HEK293 (cell line): ENCODE measurements at regions not wholly inside any gene's neighbourhood (a gene's known extent, or its start where the extent isn't known, plus 50 kb on each side); places are given as distances from the start of the nearest gene placed in this dataset.
A peak's percentile ranks its signal among the peaks of the same experiment; 100 is the strongest.

Experiments
- CTCF ChIA-PET: fragments of 350-600 bp; formaldehyde crosslinking; extraction: SDS; loops from one replicate; lab custom pipeline; 2021; ENCODE audit warnings: antibody characterized with exemption; lab: Yijun Ruan, JAX
- POLR2A ChIA-PET: fragments of 300-600 bp; formaldehyde crosslinking; extraction: SDS; loops from one replicate; lab custom pipeline; 2020; ENCODE audit warnings: antibody characterized with exemption, inconsistent platforms; lab: Yijun Ruan, JAX
- H3K27ac ChIP-seq: fragments of 200-500 bp; sonication (Bioruptor generic); 2 replicates; pipeline ENCODE4 v1.5.1; 2014; ENCODE audit warnings: low read depth, low read length, control low read depth, inconsistent platforms; ENCODE audit errors: extremely low read depth
- H3K36me3 ChIP-seq, 2 experiments: fragments of 200-500 bp in 1 of 2; sonication (Bioruptor generic) in 1 of 2; 1 replicate in 1 of 2; 2 replicates in 1 of 2; pipeline ENCODE4 v1.5.1; 2014 to 2017; ENCODE audit warnings: inconsistent platforms in 2 of 2, low read length in 2 of 2; ENCODE audit not compliant: control insufficient read depth in 2 of 2, insufficient read depth in 1 of 2
- H3K4me1 ChIP-seq: fragments of 200-500 bp; sonication (Bioruptor generic); 2 replicates; pipeline ENCODE4 v1.5.1; 2014; ENCODE audit warnings: mild to moderate bottlenecking, low read length, inconsistent platforms; ENCODE audit not compliant: control insufficient read depth, insufficient read depth
- H3K4me3 ChIP-seq: 2 replicates; pipeline ENCODE4 v1.5.1; 2011; ENCODE audit warnings: low read depth, mild to moderate bottlenecking, control low read depth, low read length, moderate library complexity
- H3K9me3 ChIP-seq: fragments of 200-500 bp; sonication (Bioruptor generic); 2 replicates; pipeline ENCODE4 v1.5.1; 2014; ENCODE audit warnings: low read depth, low read length, inconsistent platforms; ENCODE audit not compliant: control insufficient read depth, insufficient read depth
- EGR2 ChIP-seq: fragments of 450-650 bp; formaldehyde crosslinking; IDR thresholded peaks from 2 replicates; pipeline ENCODE4 v1.5.1; 2016; ENCODE audit warnings: low read depth, missing biosample characterization, missing genetic modification characterization
- GFI1B ChIP-seq: fragments of 450-650 bp; formaldehyde crosslinking; IDR thresholded peaks from 2 replicates; pipeline ENCODE4 v1.5.1; 2016; ENCODE audit warnings: missing biosample characterization, missing genetic modification characterization
- SALL2 ChIP-seq: fragments of 450-650 bp; formaldehyde crosslinking; IDR thresholded peaks from 2 replicates; pipeline ENCODE4 v1.5.0; 2017; ENCODE audit warnings: missing biosample characterization, mild to moderate bottlenecking, missing genetic modification characterization, borderline replicate concordance
- SETDB1 ChIP-seq: IDR thresholded peaks from one replicate; pipeline ENCODE4 v1.6.1; 2017; ENCODE audit warnings: mild to moderate bottlenecking, low read length, moderate library complexity, mixed read lengths; ENCODE audit not compliant: insufficient read length
- YY2 ChIP-seq: fragments of 450-650 bp; formaldehyde crosslinking; IDR thresholded peaks from 2 replicates; pipeline ENCODE4 v1.5.1; 2016; ENCODE audit warnings: missing biosample characterization, missing genetic modification characterization
- ZBTB20 ChIP-seq: fragments of 450-650 bp; formaldehyde crosslinking; IDR thresholded peaks from 2 replicates; pipeline ENCODE4 v1.5.1; 2016; ENCODE audit warnings: missing biosample characterization, missing genetic modification characterization
- ZBTB48 ChIP-seq: fragments of 450-650 bp; formaldehyde crosslinking; IDR thresholded peaks from 2 replicates; pipeline ENCODE4 v1.5.1; 2016; ENCODE audit warnings: missing biosample characterization, missing genetic modification characterization
- ZBTB49 ChIP-seq: fragments of 450-650 bp; formaldehyde crosslinking; IDR thresholded peaks from 2 replicates; pipeline ENCODE4 v1.5.1; 2016; ENCODE audit warnings: missing biosample characterization, missing genetic modification characterization, low read depth
- ZFP69B ChIP-seq: fragments of 450-650 bp; formaldehyde crosslinking; IDR thresholded peaks from 2 replicates; pipeline ENCODE4 v1.5.1; 2016; ENCODE audit warnings: missing biosample characterization, missing genetic modification characterization
- ZNF121 ChIP-seq: fragments of 450-650 bp; formaldehyde crosslinking; IDR thresholded peaks from 2 replicates; pipeline ENCODE4 v1.5.1; 2016; ENCODE audit warnings: missing biosample characterization, missing genetic modification characterization
- ZNF223 ChIP-seq: fragments of 450-650 bp; formaldehyde crosslinking; IDR thresholded peaks from 2 replicates; pipeline ENCODE4 v1.5.1; 2016; ENCODE audit warnings: missing biosample characterization, missing genetic modification characterization
- ZNF24 ChIP-seq: fragments of 450-650 bp; formaldehyde crosslinking; IDR thresholded peaks from 2 replicates; pipeline ENCODE4 v1.5.1; 2016; ENCODE audit warnings: missing biosample characterization, missing genetic modification characterization
- ZNF362 ChIP-seq: fragments of 450-650 bp; formaldehyde crosslinking; IDR thresholded peaks from 2 replicates; pipeline ENCODE4 v1.5.1; 2016; ENCODE audit warnings: missing biosample characterization, missing genetic modification characterization
- ZNF394 ChIP-seq: fragments of 450-650 bp; formaldehyde crosslinking; IDR thresholded peaks from 2 replicates; pipeline ENCODE4 v1.5.1; 2016; ENCODE audit warnings: missing biosample characterization, missing genetic modification characterization, mild to moderate bottlenecking, moderate library complexity, borderline replicate concordance
- ZNF398 ChIP-seq: fragments of 450-650 bp; formaldehyde crosslinking; IDR thresholded peaks from 2 replicates; pipeline ENCODE4 v1.5.1; 2017; ENCODE audit warnings: missing biosample characterization, missing genetic modification characterization
- ZNF548 ChIP-seq: fragments of 450-650 bp; formaldehyde crosslinking; IDR thresholded peaks from 2 replicates; pipeline ENCODE4 v1.5.1; 2016; ENCODE audit warnings: missing biosample characterization, missing genetic modification characterization
- ZNF571 ChIP-seq: fragments of 450-650 bp; formaldehyde crosslinking; IDR thresholded peaks from 2 replicates; pipeline ENCODE4 v1.5.0; 2017; ENCODE audit warnings: missing biosample characterization, missing genetic modification characterization
- ZNF596 ChIP-seq: fragments of 450-650 bp; IDR thresholded peaks from 2 replicates; pipeline ENCODE4 v1.5.0; 2018; ENCODE audit warnings: missing biosample characterization, mild to moderate bottlenecking, missing genetic modification characterization, moderate library complexity
- ZNF624 ChIP-seq: fragments of 450-650 bp; formaldehyde crosslinking; IDR thresholded peaks from 2 replicates; pipeline ENCODE4 v1.5.1; 2017; ENCODE audit warnings: missing biosample characterization, missing genetic modification characterization
- ZNF677 ChIP-seq: fragments of 450-650 bp; IDR thresholded peaks from 2 replicates; pipeline ENCODE4 v1.5.0; 2018; ENCODE audit warnings: missing biosample characterization, mild to moderate bottlenecking, missing genetic modification characterization, moderate library complexity
- ZNF76 ChIP-seq: fragments of 450-650 bp; formaldehyde crosslinking; IDR thresholded peaks from 2 replicates; pipeline ENCODE4; 2016; ENCODE audit warnings: low read depth, missing biosample characterization, missing genetic modification characterization, borderline replicate concordance
- ZNF776 ChIP-seq: fragments of 450-650 bp; formaldehyde crosslinking; IDR thresholded peaks from 2 replicates; pipeline ENCODE4 v1.5.0; 2017; ENCODE audit warnings: missing biosample characterization, missing genetic modification characterization, borderline replicate concordance
- TF ChIP-seq, protein P1 (sequence below): fragments of 450-650 bp; formaldehyde crosslinking; IDR thresholded peaks from 2 replicates; pipeline ENCODE4 v1.5.1; 2017; ENCODE audit warnings: missing biosample characterization, missing genetic modification characterization

- Histone ChIP-seq H3K4me3 (no peak overlapping the region), H3K9me3 (no peaks in the 10 kb centered on the region), H3K36me3 (no peaks in the 10 kb centered on the region), H3K4me1 (no peaks in the 10 kb centered on the region), H3K27ac (no peak overlapping the region)
- ChIA-PET CTCF (no interaction called here), POLR2A (interaction anchor here (0.6 kb wide), 1 partner anchor 23 kb away, joined by 3 read pairs; no protein-coding TSS in a partner anchor)
- no peak for TF ChIP-seq SALL2 (tag by site-specific recombination)
- TF ChIP-seq ZNF398 (tag by site-specific recombination), result no peak
- no peak for TF ChIP-seq YY2 (tag by site-specific recombination)
- TF ChIP-seq ZNF677, result no peak
- TF ChIP-seq, protein P1, sequence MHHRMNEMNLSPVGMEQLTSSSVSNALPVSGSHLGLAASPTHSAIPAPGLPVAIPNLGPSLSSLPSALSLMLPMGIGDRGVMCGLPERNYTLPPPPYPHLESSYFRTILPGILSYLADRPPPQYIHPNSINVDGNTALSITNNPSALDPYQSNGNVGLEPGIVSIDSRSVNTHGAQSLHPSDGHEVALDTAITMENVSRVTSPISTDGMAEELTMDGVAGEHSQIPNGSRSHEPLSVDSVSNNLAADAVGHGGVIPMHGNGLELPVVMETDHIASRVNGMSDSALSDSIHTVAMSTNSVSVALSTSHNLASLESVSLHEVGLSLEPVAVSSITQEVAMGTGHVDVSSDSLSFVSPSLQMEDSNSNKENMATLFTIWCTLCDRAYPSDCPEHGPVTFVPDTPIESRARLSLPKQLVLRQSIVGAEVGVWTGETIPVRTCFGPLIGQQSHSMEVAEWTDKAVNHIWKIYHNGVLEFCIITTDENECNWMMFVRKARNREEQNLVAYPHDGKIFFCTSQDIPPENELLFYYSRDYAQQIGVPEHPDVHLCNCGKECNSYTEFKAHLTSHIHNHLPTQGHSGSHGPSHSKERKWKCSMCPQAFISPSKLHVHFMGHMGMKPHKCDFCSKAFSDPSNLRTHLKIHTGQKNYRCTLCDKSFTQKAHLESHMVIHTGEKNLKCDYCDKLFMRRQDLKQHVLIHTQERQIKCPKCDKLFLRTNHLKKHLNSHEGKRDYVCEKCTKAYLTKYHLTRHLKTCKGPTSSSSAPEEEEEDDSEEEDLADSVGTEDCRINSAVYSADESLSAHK (tag by site-specific recombination), result no peak
- TF ChIP-seq SETDB1, result peak; percentile 70
- TF ChIP-seq ZNF548 (tag by site-specific recombination), result no peak
- no peak for TF ChIP-seq ZNF121 (tag by site-specific recombination)
Observed at GRCh38 chr9:36765468-36766341, 193.0 kb downstream of the MELK start.

DNA sequence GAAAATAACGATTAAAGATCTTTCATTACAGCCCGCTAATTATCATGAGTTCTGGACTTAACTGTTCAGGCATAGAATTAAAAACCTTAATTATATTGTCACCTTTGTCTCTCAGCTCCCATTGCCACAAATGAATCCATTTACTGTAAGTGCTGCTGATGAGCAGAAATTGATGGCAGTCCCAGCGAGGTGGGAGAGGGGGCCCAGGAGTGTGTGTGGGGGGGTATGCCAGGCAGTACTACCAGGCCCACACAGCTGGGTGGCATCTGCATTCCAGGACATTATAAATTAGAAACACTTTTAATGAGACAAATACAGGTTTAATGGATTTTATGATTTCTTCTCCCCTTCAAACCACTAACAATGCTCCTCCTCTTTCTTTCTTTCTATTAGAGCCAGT lies 196.0 kb downstream of the MELK start:
- Histone ChIP-seq H3K36me3 (no peaks in the 10 kb centered on the region), H3K27ac (no peak overlapping the region), H3K9me3 (no peaks in the 10 kb centered on the region), H3K4me3 (no peak overlapping the region), H3K4me1 (no peaks in the 10 kb centered on the region)
- TF ChIP-seq ZBTB48 (no peak), ZNF776 (tag by site-specific recombination) (no peak), ZNF394 (tag by site-specific recombination) (no peak), GFI1B (tag by site-specific recombination) (no peak), ZNF76 (no peak), ZNF223 (tag by site-specific recombination) (no peak)
- POLR2A ChIA-PET, result no interaction called here
- CTCF ChIA-PET, result interaction anchor here (0.6 kb wide), 1 partner anchor 52 kb away, joined by 3 read pairs; no protein-coding TSS in a partner anchor

DNA sequence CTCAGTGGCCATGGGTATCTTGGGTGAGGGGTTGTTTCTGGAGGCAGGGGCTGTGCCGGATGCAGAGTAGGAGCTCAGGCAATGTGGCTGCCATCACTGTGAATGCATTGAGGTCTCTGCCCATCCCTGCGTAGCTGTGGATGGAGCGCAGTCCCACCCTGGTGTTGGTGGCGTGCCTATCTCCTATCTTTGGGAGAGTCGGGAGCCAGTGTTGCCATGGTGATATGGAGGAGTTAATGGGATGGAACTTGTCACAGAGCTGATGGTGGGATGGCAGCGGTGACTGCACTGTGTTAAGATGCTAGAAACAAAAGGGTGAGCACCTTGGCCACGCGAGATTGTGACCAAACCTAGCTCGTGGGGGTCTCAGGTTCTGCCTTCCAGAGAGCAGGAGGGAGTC lies 197.3 kb downstream of the MELK start:
- H3K4me1 ChIP-seq, result no peaks in the 10 kb centered on the region
- ChIA-PET POLR2A (no interaction called here), CTCF (interaction anchor here (0.6 to 1.1 kb wide), 3 partner anchors 13 to 333 kb away, joined by 3 read pairs; no protein-coding TSS in a partner anchor)
- TF ChIP-seq ZNF571 (tag by site-specific recombination) (no peak), ZBTB49 (no peak), ZNF362 (no peak), ZFP69B (tag by site-specific recombination) (no peak), ZNF24 (tag by site-specific recombination) (no peak), ZBTB20 (tag by site-specific recombination) (no peak), ZNF624 (tag by site-specific recombination) (no peak), ZNF596 (no peak), EGR2 (tag by site-specific recombination) (no peak)

More for the DNA sequence above, 197.3 kb downstream of the MELK start:
- H3K36me3 ChIP-seq, result no peaks in the 10 kb centered on the region
- no peak overlapping the region for H3K27ac ChIP-seq
- no peaks in the 10 kb centered on the region for H3K9me3 ChIP-seq
- no peak overlapping the region for H3K4me3 ChIP-seq
